GM06990 (cell line): ENCODE measurements at regions not wholly inside any gene's neighbourhood (a gene's known extent, or its start where the extent isn't known, plus 50 kb on each side); places are given as distances from the start of the nearest gene placed in this dataset.

Source experiments
- DNase-seq: peaks from one replicate; pipeline ENCODE4 v3.0.0-alpha.2; 2011; ENCODE audit not compliant: insufficient read length; ENCODE audit errors: extremely low read depth
- H3K27me3 ChIP-seq: replicated peaks from 2 replicates; pipeline ENCODE4 v1.6.0; 2011; ENCODE audit warnings: low read length; ENCODE audit not compliant: control insufficient read depth, insufficient read depth
- H3K36me3 ChIP-seq: 2 replicates; pipeline ENCODE4 v1.5.1; 2011; ENCODE audit warnings: low read length; ENCODE audit not compliant: control insufficient read depth, insufficient read depth
- H3K4me3 ChIP-seq: replicated peaks from 2 replicates; pipeline ENCODE4 v1.5.1; 2011; ENCODE audit warnings: low read depth, mild to moderate bottlenecking, control low read depth, low read length
- CTCF ChIP-seq: IDR thresholded peaks from 2 replicates; pipeline ENCODE4 v1.5.1; 2011; ENCODE audit warnings: low read length, control low read depth, mild to moderate bottlenecking, inconsistent platforms; ENCODE audit not compliant: insufficient read depth, poor library complexity, severe bottlenecking

GRCh38 chr3:152623286-152623911 is 211.5 kb upstream of the P2RY1 start:
- TF ChIP-seq CTCF, result no peak
- Histone ChIP-seq H3K4me3 (no peak overlapping the region), H3K27me3 (no peaks in the 10 kb centered on the region), H3K36me3 (no peaks in the 10 kb centered on the region)
- DNase-seq, result no peak

DNA sequence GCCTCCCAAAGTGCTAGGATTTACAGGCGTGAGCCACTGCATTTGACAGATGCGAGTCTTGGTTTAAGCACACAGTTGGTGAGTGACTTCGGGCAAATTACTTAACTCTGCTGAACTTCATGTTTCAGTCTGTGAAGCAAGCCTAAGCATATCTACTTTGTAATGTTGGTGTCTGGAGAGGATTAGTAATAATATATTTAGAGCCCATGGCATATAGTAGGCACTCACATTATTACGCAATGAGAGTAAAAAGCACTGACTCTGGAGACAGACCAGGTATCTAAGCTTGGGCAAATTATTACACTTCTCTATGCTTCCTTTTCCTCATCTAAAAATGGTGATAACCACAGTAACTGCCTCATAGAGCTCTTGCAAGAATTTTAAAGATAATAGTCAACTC is 208.7 kb upstream of the P2RY1 start:
- TF ChIP-seq CTCF, result no peak
- Histone ChIP-seq H3K27me3 (no peaks in the 10 kb centered on the region), H3K36me3 (no peaks in the 10 kb centered on the region), H3K4me3 (no peak overlapping the region)
- DNase-seq, result no peak

- DNase-seq, result no peak
- no peaks in the 10 kb centered on the region for H3K27me3 ChIP-seq
- H3K36me3 ChIP-seq, result no peaks in the 10 kb centered on the region
- no peak overlapping the region for H3K4me3 ChIP-seq
- TF ChIP-seq CTCF, result no peak
These were observed 206.4 kb upstream of the P2RY1 start for GRCh38 chr3:152628496-152628895.

GRCh38 chr3:152629363-152630122 is 205.4 kb upstream of the P2RY1 start:
- no peak for TF ChIP-seq CTCF
- Histone ChIP-seq H3K27me3 (no peaks in the 10 kb centered on the region), H3K4me3 (no peak overlapping the region), H3K36me3 (no peaks in the 10 kb centered on the region)
- DNase-seq, result no peak

GRCh38 chr3:152635389-152635788 is 199.5 kb upstream of the P2RY1 start:
- no peak for DNase-seq
- TF ChIP-seq CTCF, result no peak
- no peaks in the 10 kb centered on the region for H3K36me3 ChIP-seq
- H3K27me3 ChIP-seq, result no peaks in the 10 kb centered on the region
- H3K4me3 ChIP-seq, result no peak overlapping the region
